ENCODE measurements at regions not wholly inside any gene's neighbourhood (a gene's known extent, or its start where the extent isn't known, plus 50 kb on each side); places are given as distances from the start of the nearest gene placed in this dataset.
"Not testable (repeated sequence)": the region's sequence is repeated elsewhere in the genome, so short reads cannot be mapped to it uniquely, and the experiment has no call there.

DNA sequence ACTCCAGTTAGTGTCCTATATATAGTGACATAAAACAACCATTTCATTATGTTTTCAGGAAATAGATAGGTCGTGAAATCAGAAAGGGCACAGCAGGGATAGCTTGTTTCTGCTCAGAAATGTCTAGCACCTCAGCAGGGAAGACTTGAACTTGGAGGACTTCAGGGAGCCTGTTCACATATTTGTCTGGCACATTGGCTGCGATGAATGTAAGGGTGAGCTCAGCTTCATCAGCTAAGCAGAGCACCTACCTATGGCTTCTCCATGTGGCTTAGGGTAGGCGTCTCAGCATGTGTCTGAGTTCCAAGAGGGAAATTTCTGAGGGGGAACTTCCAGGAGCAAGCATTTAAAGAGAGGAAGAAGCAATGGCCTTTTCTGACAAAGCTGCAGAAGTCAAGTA is 126.2 kb downstream of the PCDH10 start:
- Histone ChIP-seq H3K27me3 (ENCODE audit: control insufficient read depth, insufficient read depth, low read length) (no peaks in the 10 kb centered on the region), H3K27ac (no peak overlapping the region), H3K4me3 (ENCODE audit: low read depth, low read length) (no peak overlapping the region), H2AFZ (no peak overlapping the region), H3K9ac (no peak overlapping the region), H3K36me3 (ENCODE audit: control insufficient read depth, insufficient read depth, low read length) (no peaks in the 10 kb centered on the region), H3K79me2 (no peaks in the 10 kb centered on the region), H3K4me1 (no peaks in the 10 kb centered on the region), H3K9me3 (ENCODE audit: control insufficient read depth, low read length) (no peaks in the 10 kb centered on the region), H3K4me2 (ENCODE audit: low read length) (no peak overlapping the region)
- TF ChIP-seq, protein P1, sequence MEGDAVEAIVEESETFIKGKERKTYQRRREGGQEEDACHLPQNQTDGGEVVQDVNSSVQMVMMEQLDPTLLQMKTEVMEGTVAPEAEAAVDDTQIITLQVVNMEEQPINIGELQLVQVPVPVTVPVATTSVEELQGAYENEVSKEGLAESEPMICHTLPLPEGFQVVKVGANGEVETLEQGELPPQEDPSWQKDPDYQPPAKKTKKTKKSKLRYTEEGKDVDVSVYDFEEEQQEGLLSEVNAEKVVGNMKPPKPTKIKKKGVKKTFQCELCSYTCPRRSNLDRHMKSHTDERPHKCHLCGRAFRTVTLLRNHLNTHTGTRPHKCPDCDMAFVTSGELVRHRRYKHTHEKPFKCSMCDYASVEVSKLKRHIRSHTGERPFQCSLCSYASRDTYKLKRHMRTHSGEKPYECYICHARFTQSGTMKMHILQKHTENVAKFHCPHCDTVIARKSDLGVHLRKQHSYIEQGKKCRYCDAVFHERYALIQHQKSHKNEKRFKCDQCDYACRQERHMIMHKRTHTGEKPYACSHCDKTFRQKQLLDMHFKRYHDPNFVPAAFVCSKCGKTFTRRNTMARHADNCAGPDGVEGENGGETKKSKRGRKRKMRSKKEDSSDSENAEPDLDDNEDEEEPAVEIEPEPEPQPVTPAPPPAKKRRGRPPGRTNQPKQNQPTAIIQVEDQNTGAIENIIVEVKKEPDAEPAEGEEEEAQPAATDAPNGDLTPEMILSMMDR (IDR thresholded peaks at IDR 0.05): no peak

DNA sequence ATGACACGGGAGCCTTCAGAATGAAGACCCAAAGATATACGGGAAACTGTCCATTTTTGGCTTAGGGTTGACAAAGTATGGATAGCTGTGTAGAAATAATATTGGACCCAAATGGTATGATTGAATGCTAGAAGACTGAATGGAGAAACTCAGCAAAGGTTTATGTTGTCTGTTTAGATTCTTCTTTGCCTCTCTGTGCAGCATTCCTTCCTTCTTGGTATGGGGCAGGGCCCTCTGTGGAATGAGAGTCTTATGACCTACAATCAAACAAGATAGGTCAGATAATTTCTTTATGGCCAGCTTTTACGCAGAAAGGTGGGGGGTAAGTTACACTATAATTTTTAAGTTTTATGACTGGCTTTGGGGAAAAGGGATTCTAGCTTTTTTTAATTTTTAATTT is 124.3 kb downstream of the PCDH10 start:
- H3K9me3 ChIP-seq (ENCODE audit: control insufficient read depth, low read length): no peaks in the 10 kb centered on the region
- no peaks in the 10 kb centered on the region for H3K4me1 ChIP-seq
- H3K79me2 ChIP-seq: no peaks in the 10 kb centered on the region
- no peak overlapping the region for H3K27ac ChIP-seq
- H3K36me3 ChIP-seq (ENCODE audit: control insufficient read depth, insufficient read depth, low read length): no peaks in the 10 kb centered on the region
- no peak overlapping the region for H3K9ac ChIP-seq
- H3K4me3 ChIP-seq (ENCODE audit: low read depth, low read length): no peak overlapping the region
- no peaks in the 10 kb centered on the region for H3K27me3 ChIP-seq (ENCODE audit: control insufficient read depth, insufficient read depth, low read length)
- H3K4me2 ChIP-seq (ENCODE audit: low read length): no peak overlapping the region
- TF ChIP-seq, protein P1 (IDR thresholded peaks at IDR 0.05): no peak
- no peak overlapping the region for H2AFZ ChIP-seq

DNA sequence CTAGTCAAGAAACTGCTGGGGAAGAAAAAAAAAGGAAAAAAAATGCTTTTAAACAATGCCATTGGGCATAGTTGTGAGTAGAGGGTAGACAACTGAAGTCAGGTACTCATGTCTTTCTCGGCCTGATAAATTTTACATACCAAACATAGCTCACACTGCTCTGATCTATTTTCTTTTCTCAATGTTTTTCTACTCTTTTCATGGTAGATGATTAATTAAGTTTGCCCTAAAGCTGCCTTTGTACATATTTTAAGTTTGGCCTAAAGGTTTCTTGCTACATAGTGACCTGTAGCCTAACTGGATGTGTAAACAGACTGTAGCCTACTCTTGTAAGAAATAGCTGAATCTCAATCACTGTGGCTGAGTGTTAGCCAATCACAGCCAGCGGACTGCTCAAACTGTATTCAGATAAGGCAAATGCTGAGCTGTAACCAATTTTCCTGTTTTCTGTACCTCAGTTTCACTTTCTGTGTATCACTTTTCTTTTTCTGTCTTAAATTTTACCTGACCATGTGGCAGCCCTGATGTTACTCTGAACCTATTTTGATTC is 121.0 kb downstream of the PCDH10 start:
- Histone ChIP-seq H3K36me3 (ENCODE audit: control insufficient read depth, insufficient read depth, low read length) (no peaks in the 10 kb centered on the region), H3K9ac (no peak overlapping the region), H3K27me3 (ENCODE audit: control insufficient read depth, insufficient read depth, low read length) (no peaks in the 10 kb centered on the region), H3K9me3 (ENCODE audit: control insufficient read depth, low read length) (no peaks in the 10 kb centered on the region), H2AFZ (no peak overlapping the region), H3K4me3 (ENCODE audit: low read depth, low read length) (no peak overlapping the region), H3K4me1 (no peaks in the 10 kb centered on the region), H3K27ac (no peak overlapping the region), H3K4me2 (ENCODE audit: low read length) (no peak overlapping the region), H3K79me2 (no peaks in the 10 kb centered on the region)
- TF ChIP-seq, protein P1 (IDR thresholded peaks at IDR 0.05): no peak

DNA sequence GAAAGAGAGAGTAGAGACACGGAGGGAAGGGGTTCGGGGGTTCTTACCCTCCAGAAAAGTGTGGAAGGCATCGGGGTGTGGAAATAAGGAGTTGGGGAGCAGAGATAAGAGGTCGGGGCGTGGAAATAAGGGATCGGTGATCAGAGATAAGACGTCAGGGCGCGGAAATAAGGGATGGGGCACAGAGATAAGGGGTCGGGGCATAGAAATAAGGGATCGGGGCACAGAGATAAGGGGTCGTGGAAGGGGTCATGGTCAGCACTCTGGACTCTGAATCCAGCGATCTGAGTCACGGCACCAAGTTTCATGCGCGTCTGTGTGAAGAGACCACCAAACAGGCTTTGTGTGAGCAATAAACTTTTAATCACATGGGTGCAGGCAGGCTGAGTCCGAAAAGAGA is 119.1 kb downstream of the PCDH10 start:
- Histone ChIP-seq H3K9me3 (ENCODE audit: control insufficient read depth, low read length) (no peaks in the 10 kb centered on the region), H3K27me3 (ENCODE audit: control insufficient read depth, insufficient read depth, low read length) (no peaks in the 10 kb centered on the region), H3K4me2 (ENCODE audit: low read length) (no peak overlapping the region), H3K36me3 (ENCODE audit: control insufficient read depth, insufficient read depth, low read length) (no peaks in the 10 kb centered on the region), H3K4me3 (ENCODE audit: low read depth, low read length) (no peak overlapping the region), H3K4me1 (no peaks in the 10 kb centered on the region), H3K27ac (no peak overlapping the region), H3K9ac (no peak overlapping the region), H3K79me2 (no peaks in the 10 kb centered on the region), H2AFZ (no peak overlapping the region)
- TF ChIP-seq, protein P1 (IDR thresholded peaks at IDR 0.05): no peak

DNA sequence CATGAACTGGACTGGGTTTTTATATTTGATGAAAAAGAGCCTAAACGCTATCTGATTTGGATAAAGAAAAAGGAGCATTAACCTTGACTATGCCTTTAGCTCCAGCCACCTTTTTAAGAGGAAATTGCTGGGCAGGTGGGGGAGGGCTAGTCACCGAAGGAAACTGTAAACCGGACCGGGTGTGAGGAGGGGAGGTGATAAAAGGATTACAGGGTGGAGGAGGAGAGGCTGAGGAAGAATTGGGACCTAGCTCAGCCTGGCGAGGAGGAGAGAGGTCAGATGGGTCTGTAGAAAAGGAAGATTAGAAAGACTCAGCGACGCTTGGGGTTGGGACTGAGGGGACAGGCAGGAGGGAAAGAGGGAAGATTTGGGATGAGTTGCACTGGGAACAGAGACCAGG is 118.4 kb downstream of the PCDH10 start:
- H3K27ac ChIP-seq, H3K9ac ChIP-seq: not testable (repeated sequence)

DNA sequence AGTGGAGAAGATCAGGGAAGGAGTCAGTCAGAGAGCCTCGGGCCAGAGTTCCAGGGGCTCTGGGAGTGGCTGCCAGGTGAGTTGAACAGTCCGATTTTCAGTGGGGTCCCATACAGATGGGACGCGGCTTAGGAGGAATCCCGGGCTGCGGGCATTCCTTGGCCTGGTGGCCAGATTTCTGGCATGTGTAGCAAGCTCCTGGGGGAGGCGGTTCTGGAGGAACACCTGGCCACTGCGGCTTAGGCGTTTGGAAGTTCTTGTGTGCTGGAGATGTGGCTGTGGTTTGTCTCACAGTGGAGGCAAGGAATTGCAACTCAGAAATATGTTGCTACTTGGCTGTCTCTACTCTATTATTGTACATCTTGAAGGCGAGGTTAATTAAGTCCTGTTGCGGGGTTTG is 117.9 kb downstream of the PCDH10 start:
- H3K4me2 ChIP-seq (ENCODE audit: low read length); H3K4me3 ChIP-seq (ENCODE audit: low read depth, low read length); H3K9ac ChIP-seq: not testable (repeated sequence)

More for the DNA sequence above, 118.4 kb downstream of the PCDH10 start:
- not testable (repeated sequence) for H3K4me1 ChIP-seq; H3K4me3 ChIP-seq (ENCODE audit: low read depth, low read length); H3K4me2 ChIP-seq (ENCODE audit: low read length); H2AFZ ChIP-seq; H3K9me3 ChIP-seq (ENCODE audit: control insufficient read depth, low read length); H3K79me2 ChIP-seq; H3K36me3 ChIP-seq (ENCODE audit: control insufficient read depth, insufficient read depth, low read length); H3K27me3 ChIP-seq (ENCODE audit: control insufficient read depth, insufficient read depth, low read length)

DNA sequence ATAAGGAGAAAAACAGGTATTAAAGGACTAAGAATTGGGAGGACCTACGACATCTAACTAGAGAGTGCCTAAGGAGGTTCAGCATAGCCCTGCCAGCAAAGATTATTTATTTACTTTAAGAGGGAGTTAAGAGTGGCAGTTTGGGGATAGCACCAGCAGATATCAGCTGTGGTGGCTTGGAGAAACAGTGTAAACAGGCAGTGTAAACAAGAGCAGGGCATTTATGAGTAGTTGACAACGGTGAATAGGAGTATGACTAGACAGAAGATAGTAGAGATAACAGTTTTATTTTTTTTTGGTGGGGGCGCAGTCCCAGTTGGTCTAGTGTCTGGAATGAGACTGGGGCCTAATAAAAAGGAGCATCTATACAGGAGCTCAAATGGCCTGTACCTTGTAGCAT is 115.2 kb downstream of the PCDH10 start:
- not testable (repeated sequence) for H3K27me3 ChIP-seq (ENCODE audit: control insufficient read depth, insufficient read depth, low read length); H3K4me1 ChIP-seq; H2AFZ ChIP-seq; H3K9me3 ChIP-seq (ENCODE audit: control insufficient read depth, low read length); H3K79me2 ChIP-seq; H3K4me3 ChIP-seq (ENCODE audit: low read depth, low read length); H3K36me3 ChIP-seq (ENCODE audit: control insufficient read depth, insufficient read depth, low read length); H3K27ac ChIP-seq; H3K9ac ChIP-seq; H3K4me2 ChIP-seq (ENCODE audit: low read length)

More for the DNA sequence above, 117.9 kb downstream of the PCDH10 start:
- H3K27ac ChIP-seq; H3K4me1 ChIP-seq; H3K36me3 ChIP-seq (ENCODE audit: control insufficient read depth, insufficient read depth, low read length); H3K27me3 ChIP-seq (ENCODE audit: control insufficient read depth, insufficient read depth, low read length); H3K9me3 ChIP-seq (ENCODE audit: control insufficient read depth, low read length); H2AFZ ChIP-seq; H3K79me2 ChIP-seq: not testable (repeated sequence)
